ENCODE measurements at regions not wholly inside any gene's neighbourhood (a gene's known extent, or its start where the extent isn't known, plus 50 kb on each side); places are given as distances from the start of the nearest gene placed in this dataset.

DNA sequence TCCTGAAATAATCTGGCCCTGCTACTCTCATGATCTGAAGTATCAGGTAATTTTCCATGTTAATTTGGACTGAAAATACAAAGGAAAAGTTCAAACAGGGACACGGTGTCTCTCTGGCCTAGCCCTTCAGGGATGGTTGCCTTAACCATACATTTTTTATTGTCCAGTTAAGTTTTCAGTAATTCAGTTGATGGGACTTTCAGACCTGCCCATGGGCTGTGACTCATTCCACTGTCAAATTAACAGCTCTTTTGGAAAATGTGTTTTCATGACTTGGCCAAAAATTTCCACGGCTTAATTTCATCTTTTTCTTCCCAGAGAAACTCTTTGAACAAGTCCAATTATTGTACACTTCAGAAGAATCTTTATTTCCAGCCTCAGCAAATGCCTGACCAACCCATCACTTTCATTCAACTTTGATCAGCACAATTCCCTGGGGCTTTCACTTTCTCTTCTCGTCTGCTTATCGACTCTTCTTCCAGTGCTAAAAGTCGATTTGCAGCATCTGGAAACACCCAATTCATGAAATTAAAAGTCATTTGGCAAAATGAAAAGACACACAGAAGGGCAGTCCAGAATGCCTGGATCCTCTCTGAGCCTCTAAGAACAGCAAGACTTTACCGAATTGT lies 293.9 kb downstream of the RAB28 start:
- Histone ChIP-seq H3K9me3 (peaks cover 0 to 22% (median 8%) of the 10 kb centered on the region in 8 donors), H3K36me3 (no peaks in the 10 kb centered on the region), H3K27ac (no peak overlapping the region), H3K27me3 (replicated peaks in 1 of 7) (no peaks in the 10 kb centered on the region), H3K4me1 (peaks cover 0 to 9% (median 0%) of the 10 kb centered on the region in 6 donors), H3K4me3 (peak overlapping the region in 2 of 8 donors; percentile 8 to 12)
- intact Hi-C loops (cut with DNase I; ENCODE audit: low total_unique reads): no loop called here
- no peak for DNase-seq
- TF ChIP-seq, protein P1, sequence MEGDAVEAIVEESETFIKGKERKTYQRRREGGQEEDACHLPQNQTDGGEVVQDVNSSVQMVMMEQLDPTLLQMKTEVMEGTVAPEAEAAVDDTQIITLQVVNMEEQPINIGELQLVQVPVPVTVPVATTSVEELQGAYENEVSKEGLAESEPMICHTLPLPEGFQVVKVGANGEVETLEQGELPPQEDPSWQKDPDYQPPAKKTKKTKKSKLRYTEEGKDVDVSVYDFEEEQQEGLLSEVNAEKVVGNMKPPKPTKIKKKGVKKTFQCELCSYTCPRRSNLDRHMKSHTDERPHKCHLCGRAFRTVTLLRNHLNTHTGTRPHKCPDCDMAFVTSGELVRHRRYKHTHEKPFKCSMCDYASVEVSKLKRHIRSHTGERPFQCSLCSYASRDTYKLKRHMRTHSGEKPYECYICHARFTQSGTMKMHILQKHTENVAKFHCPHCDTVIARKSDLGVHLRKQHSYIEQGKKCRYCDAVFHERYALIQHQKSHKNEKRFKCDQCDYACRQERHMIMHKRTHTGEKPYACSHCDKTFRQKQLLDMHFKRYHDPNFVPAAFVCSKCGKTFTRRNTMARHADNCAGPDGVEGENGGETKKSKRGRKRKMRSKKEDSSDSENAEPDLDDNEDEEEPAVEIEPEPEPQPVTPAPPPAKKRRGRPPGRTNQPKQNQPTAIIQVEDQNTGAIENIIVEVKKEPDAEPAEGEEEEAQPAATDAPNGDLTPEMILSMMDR (IDR thresholded peaks at IDR 0.05 in 8 of 11, conservative IDR thresholded peaks at IDR 0.05 in 3 of 11): no peak
- TF ChIP-seq POLR2A (IDR thresholded peaks at IDR 0.05) (no peak), POLR2AphosphoS5 (IDR thresholded peaks at IDR 0.05) (no peak)
- 57 to 67% (median 66%) methylated on average over 6 of the region's 6 CpGs for WGBS, 5 donors

DNA sequence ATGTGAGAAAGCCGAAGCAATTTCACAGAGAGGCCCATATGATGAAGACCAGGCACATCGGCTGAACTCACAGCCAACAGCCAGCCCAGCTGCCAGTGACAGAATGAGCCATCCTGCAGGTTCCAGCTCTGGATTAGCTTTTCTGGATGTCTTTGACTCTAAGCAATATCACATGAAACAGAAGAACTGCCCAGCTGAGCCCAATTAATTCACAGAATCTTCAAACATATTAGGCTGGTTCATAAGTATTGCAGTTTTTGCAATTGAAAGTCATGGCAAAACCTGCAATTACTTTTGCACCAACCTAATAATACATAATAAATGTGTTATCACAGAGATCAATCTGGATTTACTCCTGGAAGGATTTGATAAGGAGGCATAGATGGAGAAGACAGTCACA lies 299.9 kb downstream of the RAB28 start:
- H3K9me3 ChIP-seq: peaks cover 0 to 22% (median 2%) of the 10 kb centered on the region in 8 donors
- H3K4me1 ChIP-seq: peaks cover 0 to 9% (median 0%) of the 10 kb centered on the region in 6 donors
- H3K36me3 ChIP-seq: no peaks in the 10 kb centered on the region
- H3K27me3 ChIP-seq (replicated peaks in 1 of 7): no peaks in the 10 kb centered on the region
- H3K4me3 ChIP-seq: no peak overlapping the region
- H3K27ac ChIP-seq: no peak overlapping the region
- intact Hi-C loops (cut with DNase I; ENCODE audit: low total_unique reads): no loop called here
- no peak for TF ChIP-seq POLR2A (IDR thresholded peaks at IDR 0.05)
- no peak for TF ChIP-seq POLR2AphosphoS5 (IDR thresholded peaks at IDR 0.05)
- TF ChIP-seq, protein P1 (IDR thresholded peaks at IDR 0.05 in 8 of 11, conservative IDR thresholded peaks at IDR 0.05 in 3 of 11): no peak
- 64 to 98% (median 93%) methylated on average over 2 of the region's 2 CpGs for WGBS, 5 donors
- no peak for DNase-seq

DNA sequence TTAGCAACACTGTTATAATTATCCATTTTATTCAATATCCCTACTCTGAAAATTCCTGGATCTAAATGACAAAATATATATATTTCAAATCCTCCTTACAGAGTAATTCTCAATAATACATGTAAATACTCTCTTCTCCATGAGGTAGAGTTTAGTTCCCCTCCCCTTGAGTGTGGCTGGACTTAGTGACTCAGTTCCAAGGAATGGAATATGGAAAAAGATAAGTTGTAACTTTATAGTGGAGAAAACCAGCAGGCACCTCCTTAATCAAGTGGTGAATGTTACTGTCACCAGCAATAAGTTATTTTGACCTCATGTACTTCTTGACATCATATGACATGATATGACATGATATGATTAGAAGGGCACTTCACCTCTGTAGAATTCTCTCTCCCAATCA lies 302.0 kb downstream of the RAB28 start:
- DNase-seq: no peak
- TF ChIP-seq POLR2AphosphoS5 (IDR thresholded peaks at IDR 0.05) (no peak), POLR2A (IDR thresholded peaks at IDR 0.05) (no peak)
- TF ChIP-seq, protein P1 (IDR thresholded peaks at IDR 0.05 in 8 of 11, conservative IDR thresholded peaks at IDR 0.05 in 3 of 11): no peak
- Histone ChIP-seq H3K9me3 (peaks cover 0 to 22% (median 2%) of the 10 kb centered on the region in 8 donors), H3K36me3 (no peaks in the 10 kb centered on the region), H3K27ac (no peak overlapping the region), H3K4me1 (peaks cover 0 to under 1% (median 0%) of the 10 kb centered on the region in 6 donors), H3K27me3 (replicated peaks in 1 of 7) (no peaks in the 10 kb centered on the region), H3K4me3 (no peak overlapping the region)
- intact Hi-C loops (cut with DNase I; ENCODE audit: low total_unique reads): no loop called here

DNA sequence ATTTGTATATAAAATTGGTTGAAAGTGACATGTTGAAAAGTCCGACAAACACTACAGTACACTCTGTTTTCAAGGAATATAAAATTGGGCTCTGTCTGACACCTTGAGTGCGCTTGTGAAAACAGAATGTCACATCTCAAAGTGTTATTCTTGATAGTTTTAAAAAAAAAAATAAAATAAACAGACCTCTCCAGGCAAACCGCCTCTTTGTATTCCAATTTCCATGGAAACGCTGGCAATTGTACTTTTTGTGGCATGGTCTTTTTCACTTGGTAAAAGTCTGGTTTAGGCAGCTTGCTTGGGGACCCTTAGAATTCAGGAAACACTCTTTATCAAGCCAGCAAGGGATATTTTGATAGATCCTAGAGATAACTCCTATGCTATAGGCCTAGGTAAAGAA lies 302.5 kb downstream of the RAB28 start:
- WGBS, 5 donors: 89 to 94% (median 92%) methylated on average over 4 of the region's 4 CpGs
- no peaks in the 10 kb centered on the region for H3K36me3 ChIP-seq
- H3K27me3 ChIP-seq (replicated peaks in 1 of 7): no peaks in the 10 kb centered on the region
- no peak for DNase-seq
- peaks cover 0 to 22% (median 2%) of the 10 kb centered on the region in 8 donors for H3K9me3 ChIP-seq
- H3K27ac ChIP-seq: no peak overlapping the region
- TF ChIP-seq POLR2A (IDR thresholded peaks at IDR 0.05) (no peak), POLR2AphosphoS5 (IDR thresholded peaks at IDR 0.05) (no peak)
- TF ChIP-seq, protein P1 (IDR thresholded peaks at IDR 0.05 in 8 of 11, conservative IDR thresholded peaks at IDR 0.05 in 3 of 11): no peak
- H3K4me1 ChIP-seq: peaks cover 0 to 4% (median 0%) of the 10 kb centered on the region in 6 donors
- intact Hi-C loops (cut with DNase I; ENCODE audit: low total_unique reads): no loop called here
- no peak overlapping the region for H3K4me3 ChIP-seq
